Breast epithelium (tissue), 4 donors: ENCODE measurements at regions not wholly inside any gene's neighbourhood (a gene's known extent, or its start where the extent isn't known, plus 50 kb on each side); places are given as distances from the start of the nearest gene placed in this dataset.
"Not testable (repeated sequence)": the region's sequence is repeated elsewhere in the genome, so short reads cannot be mapped to it uniquely, and the experiment has no call there.

Experiments used
- DNase-seq, 2 donors: peaks; one replicate each; pipeline ENCODE4 v3.0.0-alpha.2; 2019; ENCODE audit warnings: low spot score in 2 of 2
- H3K27ac ChIP-seq, 2 donors: fragments of 200-600 bp; sonication (generic) in 1 of 2; one replicate each; pipeline ENCODE4 v1.5.1; 2016 to 2019; ENCODE audit warnings: mild to moderate bottlenecking in 1 of 2
- H3K27me3 ChIP-seq, 2 donors: fragments of 200-600 bp; sonication (generic) in 1 of 2; one replicate each; pipeline versions ENCODE4 v1.5.1 to v1.6.0; 2017 to 2019; ENCODE audit warnings: control low read depth in 1 of 2, mild to moderate bottlenecking in 1 of 2
- H3K36me3 ChIP-seq: fragments of 200-600 bp; one replicate; pipeline ENCODE4 v1.5.1; 2019
- H3K4me1 ChIP-seq, 2 donors: fragments of 200-600 bp; sonication (generic); one replicate each; pipeline ENCODE4 v1.5.1; 2016 to 2019; ENCODE audit warnings: control low read depth in 1 of 2
- H3K4me3 ChIP-seq, 3 donors: fragments of 200-600 bp; sonication (generic); 1 replicate in 2 of 3; 2 replicates in 1 of 3; pipeline ENCODE4 v1.5.1; 2016 to 2019; ENCODE audit warnings: mild to moderate bottlenecking in 3 of 3, moderate library complexity in 2 of 3
- H3K9me3 ChIP-seq, 2 donors: fragments of 200-600 bp; sonication (generic) in 1 of 2; one replicate each; pipeline ENCODE4 v1.5.1; 2016 to 2019; ENCODE audit warnings: control low read depth in 1 of 2
- intact Hi-C: fragments of 100-400 bp; cut with DNase I; formaldehyde crosslinking; loops from one replicate; pipeline ENCODE4 v1.15.1; 2023; ENCODE audit warnings: low total_unique reads

- H3K27me3 ChIP-seq, H3K4me3 ChIP-seq, intact Hi-C loops, H3K36me3 ChIP-seq, H3K4me1 ChIP-seq, H3K27ac ChIP-seq, H3K9me3 ChIP-seq: not testable (repeated sequence)
- DNase-seq = peak in 1 of 2 donors; percentile 51
Measured at GRCh38 chr2:87406406-87407175, 341.3 kb upstream of the PLGLB2 start.

- H3K9me3 ChIP-seq, H3K36me3 ChIP-seq, H3K27me3 ChIP-seq, H3K27ac ChIP-seq, intact Hi-C loops, H3K4me1 ChIP-seq, H3K4me3 ChIP-seq, DNase-seq: not testable (repeated sequence)
Measured at GRCh38 chr2:87409601-87410000, 338.3 kb upstream of the PLGLB2 start.

- H3K4me3 ChIP-seq, H3K27ac ChIP-seq, H3K36me3 ChIP-seq, H3K27me3 ChIP-seq, intact Hi-C loops, H3K4me1 ChIP-seq, DNase-seq, H3K9me3 ChIP-seq: not testable (repeated sequence)
Measured at GRCh38 chr2:87410371-87410770, 337.5 kb upstream of the PLGLB2 start.

- DNase-seq = peak in 1 of 2 donors; percentile 50
- H3K9me3 ChIP-seq, H3K4me3 ChIP-seq, H3K36me3 ChIP-seq, intact Hi-C loops, H3K27ac ChIP-seq, H3K27me3 ChIP-seq, H3K4me1 ChIP-seq: not testable (repeated sequence)
Measured at GRCh38 chr2:87412036-87412820, 335.7 kb upstream of the PLGLB2 start.

GRCh38 chr2:87414331-87414730, 333.6 kb upstream of the PLGLB2 start:
- intact Hi-C loops, H3K36me3 ChIP-seq: not testable (repeated sequence)
- peak in 1 of 2 donors; percentile 40 for DNase-seq

GRCh38 chr2:87414795-87415570, 332.9 kb upstream of the PLGLB2 start:
- H3K4me3 ChIP-seq, H3K4me1 ChIP-seq, H3K36me3 ChIP-seq, H3K27me3 ChIP-seq, intact Hi-C loops, H3K27ac ChIP-seq: not testable (repeated sequence)
- DNase-seq = peak in 1 of 2 donors; percentile 50
- peaks cover 0 to 11% of the 10 kb centered on the region in 2 donors for H3K9me3 ChIP-seq

More at GRCh38 chr2:87414331-87414730, 333.6 kb upstream of the PLGLB2 start:
- H3K9me3 ChIP-seq, H3K27ac ChIP-seq, H3K4me1 ChIP-seq, H3K4me3 ChIP-seq, H3K27me3 ChIP-seq: not testable (repeated sequence)

- H3K36me3 ChIP-seq, H3K27ac ChIP-seq, H3K4me1 ChIP-seq, H3K27me3 ChIP-seq, H3K4me3 ChIP-seq, intact Hi-C loops: not testable (repeated sequence)
- DNase-seq = peak in 1 of 2 donors; percentile 62
- H3K9me3 ChIP-seq = peaks cover 0 to 11% of the 10 kb centered on the region in 2 donors
Measured at GRCh38 chr2:87415586-87416265, 332.2 kb upstream of the PLGLB2 start.

- H3K4me1 ChIP-seq, H3K36me3 ChIP-seq, H3K27me3 ChIP-seq, H3K4me3 ChIP-seq, H3K27ac ChIP-seq, intact Hi-C loops: not testable (repeated sequence)
- peaks cover 0 to 11% of the 10 kb centered on the region in 2 donors for H3K9me3 ChIP-seq
- DNase-seq = peak in 1 of 2 donors; percentile 49
Measured at GRCh38 chr2:87416266-87416592, 331.7 kb upstream of the PLGLB2 start.

- H3K4me3 ChIP-seq, H3K27me3 ChIP-seq, H3K4me1 ChIP-seq, intact Hi-C loops, H3K27ac ChIP-seq, H3K36me3 ChIP-seq: not testable (repeated sequence)
- peak in 1 of 2 donors; percentile 45 for DNase-seq
- H3K9me3 ChIP-seq = peaks cover 0 to 11% of the 10 kb centered on the region in 2 donors
Measured at GRCh38 chr2:87417147-87417546, 330.7 kb upstream of the PLGLB2 start.

- H3K27me3 ChIP-seq, H3K4me1 ChIP-seq, intact Hi-C loops, H3K27ac ChIP-seq, H3K36me3 ChIP-seq, H3K4me3 ChIP-seq: not testable (repeated sequence)
- DNase-seq = peak in 1 of 2 donors; percentile 52
- H3K9me3 ChIP-seq = peaks cover 0 to 11% of the 10 kb centered on the region in 2 donors
Measured at GRCh38 chr2:87417742-87418567, 329.9 kb upstream of the PLGLB2 start.

- H3K36me3 ChIP-seq, H3K4me3 ChIP-seq, H3K27ac ChIP-seq, H3K4me1 ChIP-seq, intact Hi-C loops, H3K27me3 ChIP-seq: not testable (repeated sequence)
- DNase-seq = peak in 1 of 2 donors; percentile 67
- peaks cover 0 to 15% of the 10 kb centered on the region in 2 donors for H3K9me3 ChIP-seq
Measured at GRCh38 chr2:87418823-87419822, 328.8 kb upstream of the PLGLB2 start.
